ENCODE measurements at regions not wholly inside any gene's neighbourhood (a gene's known extent, or its start where the extent isn't known, plus 50 kb on each side); places are given as distances from the start of the nearest gene placed in this dataset.

- TF ChIP-seq CTCF (conservative IDR thresholded peaks at IDR 0.05 in 1 of 2, IDR thresholded peaks at IDR 0.05 in 1 of 2; ENCODE audit: extremely low read depth in 1 of 2, insufficient read depth in 1 of 2, low read depth in 1 of 2, low read length in 2 of 2), result no peak
- no peak for TF ChIP-seq EZH2 (IDR thresholded peaks at IDR 0.05; ENCODE audit: borderline replicate concordance, low read length)
Observed at GRCh38 chr5:51881901-51882300, 498.7 kb downstream of the ISL1 start.
